ENCODE measurements at regions not wholly inside any gene's neighbourhood (a gene's known extent, or its start where the extent isn't known, plus 50 kb on each side); places are given as distances from the start of the nearest gene placed in this dataset.

GRCh38 chr12:108043286-108043685, 85.8 kb upstream of the WSCD2 start:
- no peak for TF ChIP-seq CTCF (IDR thresholded peaks at IDR 0.05; ENCODE audit: borderline replicate concordance, control extremely low read depth, extremely low read depth, insufficient read depth, missing control alignments)
- DNase-seq (ENCODE audit: low spot score), result no peak
- in situ Hi-C loops (cut with MboI; ENCODE audit: low sequenced_read_pairs, unreplicated experiment), result no loop called here

DNA sequence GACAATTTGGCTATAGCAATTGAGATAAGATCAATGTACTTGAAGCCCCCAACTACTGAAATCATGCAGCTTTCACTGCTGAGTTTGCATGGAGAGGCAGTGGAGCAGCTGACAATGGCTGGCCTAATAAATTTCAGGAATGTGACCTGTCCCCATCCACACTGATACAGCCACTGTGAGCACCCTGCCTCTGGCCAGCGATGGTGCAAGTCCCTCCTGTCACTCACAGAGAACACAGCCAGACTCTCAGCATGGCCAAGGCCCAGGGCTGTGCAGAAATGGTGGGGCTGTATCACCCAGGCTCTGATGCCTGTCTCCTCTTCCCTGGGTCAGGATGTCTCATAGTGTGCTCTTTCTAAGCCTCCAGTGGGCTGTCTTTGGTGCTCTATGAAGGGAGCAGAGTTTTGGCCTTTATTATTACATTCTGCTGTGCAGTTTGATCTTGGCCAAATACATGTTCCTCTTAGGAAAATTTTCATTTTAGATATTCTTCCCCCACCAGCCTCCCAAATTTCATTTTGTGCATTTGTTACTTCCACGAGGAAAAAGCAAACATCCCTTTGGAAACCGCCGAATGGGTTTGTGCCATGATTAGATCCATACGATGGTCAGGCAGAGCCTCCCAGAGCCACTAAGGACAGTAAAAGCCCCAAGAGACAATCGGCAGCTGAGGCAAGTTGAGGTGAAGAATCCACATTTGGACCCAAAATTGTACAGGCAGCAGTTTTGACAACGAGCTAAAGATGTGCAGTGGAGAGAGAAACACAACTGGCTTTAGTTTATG, 85.1 kb upstream of the WSCD2 start:
- no peak for DNase-seq (ENCODE audit: low spot score)
- in situ Hi-C loops (cut with MboI; ENCODE audit: low sequenced_read_pairs, unreplicated experiment), result no loop called here
- no peak for TF ChIP-seq CTCF (IDR thresholded peaks at IDR 0.05; ENCODE audit: borderline replicate concordance, control extremely low read depth, extremely low read depth, insufficient read depth, missing control alignments)

GRCh38 chr12:108046135-108046534, 83.0 kb upstream of the WSCD2 start:
- no peak for TF ChIP-seq CTCF (IDR thresholded peaks at IDR 0.05; ENCODE audit: borderline replicate concordance, control extremely low read depth, extremely low read depth, insufficient read depth, missing control alignments)
- no peak for DNase-seq (ENCODE audit: low spot score)

DNA sequence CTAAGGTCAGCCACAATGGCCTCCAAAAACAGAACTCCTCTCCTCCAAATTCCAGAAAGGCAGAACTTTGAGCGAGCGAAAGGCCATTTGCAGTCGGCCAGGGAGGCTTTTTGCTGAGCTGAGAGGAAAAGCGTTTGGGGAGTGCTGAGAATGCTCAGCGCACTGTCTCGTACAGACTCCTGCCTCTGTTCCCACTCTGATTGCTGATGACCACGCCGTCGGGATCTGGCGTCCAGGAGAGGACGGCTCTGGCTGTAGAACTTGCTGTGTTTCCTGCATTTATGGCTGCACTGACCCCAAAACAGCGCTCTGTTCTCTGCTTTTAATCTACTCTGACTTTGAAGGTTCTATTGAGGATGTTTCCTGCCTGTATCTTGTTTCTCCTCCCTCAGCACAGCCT, 82.4 kb upstream of the WSCD2 start:
- in situ Hi-C loops (cut with MboI; ENCODE audit: low sequenced_read_pairs, unreplicated experiment), result no loop called here
- DNase-seq (ENCODE audit: low spot score), result no peak
- no peak for TF ChIP-seq CTCF (IDR thresholded peaks at IDR 0.05; ENCODE audit: borderline replicate concordance, control extremely low read depth, extremely low read depth, insufficient read depth, missing control alignments)

More at GRCh38 chr12:108046135-108046534, 83.0 kb upstream of the WSCD2 start:
- in situ Hi-C loops (cut with MboI; ENCODE audit: low sequenced_read_pairs, unreplicated experiment), result no loop called here

DNA sequence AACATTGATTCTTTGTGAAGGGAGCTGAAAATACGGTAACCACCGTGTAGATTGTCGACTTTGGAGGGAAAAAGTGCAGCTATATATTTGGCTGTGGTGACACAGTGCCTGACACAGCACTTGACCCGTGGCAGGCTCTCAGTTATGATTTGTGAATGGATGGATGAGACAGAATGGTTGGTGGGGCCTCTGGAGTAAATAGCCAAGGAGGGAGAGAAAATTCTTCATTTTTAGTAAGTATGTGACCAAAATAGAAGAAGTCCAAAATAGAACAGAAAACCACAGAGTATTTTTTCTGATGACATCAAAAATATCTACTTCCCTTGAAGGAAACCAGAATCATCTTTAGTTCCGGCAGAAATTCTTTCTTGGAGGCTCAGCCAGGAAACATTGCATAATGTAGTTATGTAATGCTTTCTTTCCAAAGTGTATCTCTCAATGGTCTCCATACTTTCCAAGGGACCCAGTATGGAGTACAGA, 82.0 kb upstream of the WSCD2 start:
- DNase-seq (ENCODE audit: low spot score), result no peak
- no peak for TF ChIP-seq CTCF (IDR thresholded peaks at IDR 0.05; ENCODE audit: borderline replicate concordance, control extremely low read depth, extremely low read depth, insufficient read depth, missing control alignments)
- in situ Hi-C loops (cut with MboI; ENCODE audit: low sequenced_read_pairs, unreplicated experiment), result no loop called here

- no peak for DNase-seq (ENCODE audit: low spot score)
- in situ Hi-C loops (cut with MboI; ENCODE audit: low sequenced_read_pairs, unreplicated experiment), result no loop called here
- TF ChIP-seq CTCF (IDR thresholded peaks at IDR 0.05; ENCODE audit: borderline replicate concordance, control extremely low read depth, extremely low read depth, insufficient read depth, missing control alignments), result no peak
These were observed 80.4 kb upstream of the WSCD2 start for GRCh38 chr12:108048686-108049085.

Measured in GM13976 (cell line).